ENCODE measurements at regions not wholly inside any gene's neighbourhood (a gene's known extent, or its start where the extent isn't known, plus 50 kb on each side); places are given as distances from the start of the nearest gene placed in this dataset.
A peak's percentile ranks its signal among the peaks of the same experiment; 100 is the strongest.

DNA sequence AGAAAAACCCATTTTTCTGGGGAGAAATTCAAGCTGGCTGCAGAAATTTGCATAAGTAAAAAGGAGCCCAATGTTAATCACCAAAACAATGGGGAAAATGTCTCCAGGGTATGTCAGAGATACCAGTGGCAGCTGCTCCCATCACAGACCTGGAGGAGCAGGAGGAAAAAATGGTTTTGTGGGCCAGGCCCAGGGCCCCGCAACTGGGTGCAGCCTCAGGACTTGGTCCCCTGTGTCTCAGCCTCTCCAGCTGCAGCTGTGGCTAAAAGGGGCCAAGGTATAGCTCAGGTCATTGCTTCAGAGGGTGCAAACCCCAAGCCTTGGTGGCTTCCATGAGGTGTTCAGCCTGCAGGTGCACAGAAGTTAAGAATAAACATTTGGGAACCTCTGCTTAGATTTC lies 536.4 kb upstream of the FRG1 start:
- DNase-seq (no peak), FAIRE-seq (no peak)
- Histone ChIP-seq H3K4me3 (ENCODE audit: low read length in 3 of 3) (no peak overlapping the region), H3K27ac (ENCODE audit: low read depth in 2 of 2, low read length in 2 of 2) (no peak overlapping the region), H3K36me3 (ENCODE audit: control insufficient read depth in 2 of 3, insufficient read depth in 3 of 3, low read length in 3 of 3) (no peaks in the 10 kb centered on the region), H3K9ac (ENCODE audit: low read length in 3 of 3) (no peak overlapping the region), H3K9me3 (ENCODE audit: control insufficient read depth in 2 of 3, insufficient read depth in 1 of 3, low read length in 3 of 3) (peaks cover 0 to 7% (median 0%) of the 10 kb centered on the region in 3 donors), H3K4me1 (ENCODE audit: control insufficient read depth in 2 of 3, insufficient read depth in 2 of 3, low read depth in 1 of 3, low read length in 3 of 3) (peaks cover 0 to 3% (median 0%) of the 10 kb centered on the region in 3 donors), H3K27me3 (ENCODE audit: control insufficient read depth, insufficient read depth, low read length) (no peaks in the 10 kb centered on the region)
- TF ChIP-seq, protein P1, sequence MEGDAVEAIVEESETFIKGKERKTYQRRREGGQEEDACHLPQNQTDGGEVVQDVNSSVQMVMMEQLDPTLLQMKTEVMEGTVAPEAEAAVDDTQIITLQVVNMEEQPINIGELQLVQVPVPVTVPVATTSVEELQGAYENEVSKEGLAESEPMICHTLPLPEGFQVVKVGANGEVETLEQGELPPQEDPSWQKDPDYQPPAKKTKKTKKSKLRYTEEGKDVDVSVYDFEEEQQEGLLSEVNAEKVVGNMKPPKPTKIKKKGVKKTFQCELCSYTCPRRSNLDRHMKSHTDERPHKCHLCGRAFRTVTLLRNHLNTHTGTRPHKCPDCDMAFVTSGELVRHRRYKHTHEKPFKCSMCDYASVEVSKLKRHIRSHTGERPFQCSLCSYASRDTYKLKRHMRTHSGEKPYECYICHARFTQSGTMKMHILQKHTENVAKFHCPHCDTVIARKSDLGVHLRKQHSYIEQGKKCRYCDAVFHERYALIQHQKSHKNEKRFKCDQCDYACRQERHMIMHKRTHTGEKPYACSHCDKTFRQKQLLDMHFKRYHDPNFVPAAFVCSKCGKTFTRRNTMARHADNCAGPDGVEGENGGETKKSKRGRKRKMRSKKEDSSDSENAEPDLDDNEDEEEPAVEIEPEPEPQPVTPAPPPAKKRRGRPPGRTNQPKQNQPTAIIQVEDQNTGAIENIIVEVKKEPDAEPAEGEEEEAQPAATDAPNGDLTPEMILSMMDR (IDR thresholded peaks at IDR 0.05; ENCODE audit: borderline replicate concordance, extremely low read depth, insufficient read depth), result no peak
- intact Hi-C loops (cut with DNase I), result no loop called here

DNA sequence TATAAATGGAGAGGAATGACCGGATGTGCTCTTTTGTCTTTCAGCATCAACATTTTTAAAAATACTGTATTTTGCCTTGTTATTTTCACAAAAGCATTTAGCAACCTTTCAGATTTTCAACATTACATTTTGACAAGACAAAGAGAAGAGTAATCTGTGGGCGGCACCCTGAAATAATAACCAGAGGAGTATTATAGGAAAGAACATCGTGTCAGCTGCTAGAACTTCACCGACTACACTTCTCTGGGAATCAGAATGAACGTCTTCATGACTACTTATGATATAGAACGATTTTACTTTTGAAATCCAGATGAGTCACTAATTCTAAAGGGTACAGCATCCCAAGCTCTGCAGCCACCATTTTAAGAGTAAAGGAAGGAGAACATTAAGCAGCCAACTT lies 531.5 kb upstream of the FRG1 start:
- Histone ChIP-seq H3K4me3 (ENCODE audit: low read length in 3 of 3) (no peak overlapping the region), H3K9ac (ENCODE audit: low read length in 3 of 3) (no peak overlapping the region), H3K27ac (ENCODE audit: low read depth in 2 of 2, low read length in 2 of 2) (no peak overlapping the region), H3K4me1 (ENCODE audit: control insufficient read depth in 2 of 3, insufficient read depth in 2 of 3, low read depth in 1 of 3, low read length in 3 of 3) (peaks cover 0 to 3% (median 0%) of the 10 kb centered on the region in 3 donors), H3K36me3 (ENCODE audit: control insufficient read depth in 2 of 3, insufficient read depth in 3 of 3, low read length in 3 of 3) (no peaks in the 10 kb centered on the region), H3K9me3 (ENCODE audit: control insufficient read depth in 2 of 3, insufficient read depth in 1 of 3, low read length in 3 of 3) (peaks cover 0 to 7% (median 0%) of the 10 kb centered on the region in 3 donors), H3K27me3 (ENCODE audit: control insufficient read depth, insufficient read depth, low read length) (no peaks in the 10 kb centered on the region)
- intact Hi-C loops (cut with DNase I), result no loop called here
- DNase-seq, result no peak
- TF ChIP-seq, protein P1 (IDR thresholded peaks at IDR 0.05; ENCODE audit: borderline replicate concordance, extremely low read depth, insufficient read depth), result no peak
- no peak for FAIRE-seq

DNA sequence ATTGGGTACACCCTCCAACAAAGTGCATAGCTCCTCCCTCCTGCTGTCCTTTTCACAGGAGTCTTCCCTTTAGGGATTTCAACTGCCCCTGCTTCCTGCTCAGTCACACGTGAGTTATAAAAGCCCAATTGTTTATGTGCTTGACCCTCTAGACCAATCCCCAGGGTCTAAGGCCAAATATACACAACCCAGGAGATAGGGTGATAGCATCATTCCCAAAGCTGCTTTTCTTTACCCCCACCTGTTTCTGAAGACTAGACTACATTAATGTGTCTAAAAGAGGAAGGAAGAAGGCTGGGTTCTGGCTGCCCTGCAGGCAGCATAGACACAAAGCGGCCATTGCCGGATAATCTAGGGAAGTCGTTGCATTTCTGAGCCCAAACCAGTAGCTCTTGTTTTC lies 526.7 kb upstream of the FRG1 start:
- Histone ChIP-seq H3K9me3 (ENCODE audit: control insufficient read depth in 2 of 3, insufficient read depth in 1 of 3, low read length in 3 of 3) (no peaks in the 10 kb centered on the region), H3K36me3 (ENCODE audit: control insufficient read depth in 2 of 3, insufficient read depth in 3 of 3, low read length in 3 of 3) (no peaks in the 10 kb centered on the region), H3K27ac (ENCODE audit: low read depth in 2 of 2, low read length in 2 of 2) (no peak overlapping the region), H3K27me3 (ENCODE audit: control insufficient read depth, insufficient read depth, low read length) (no peaks in the 10 kb centered on the region), H3K4me3 (ENCODE audit: low read length in 3 of 3) (no peak overlapping the region), H3K9ac (ENCODE audit: low read length in 3 of 3) (no peak overlapping the region), H3K4me1 (ENCODE audit: control insufficient read depth in 2 of 3, insufficient read depth in 2 of 3, low read depth in 1 of 3, low read length in 3 of 3) (peaks cover 0 to 2% (median 0%) of the 10 kb centered on the region in 3 donors)
- DNase-seq (no peak), FAIRE-seq (no peak)
- TF ChIP-seq, protein P1 (IDR thresholded peaks at IDR 0.05; ENCODE audit: borderline replicate concordance, extremely low read depth, insufficient read depth), result no peak
- intact Hi-C loops (cut with DNase I), result no loop called here

DNA sequence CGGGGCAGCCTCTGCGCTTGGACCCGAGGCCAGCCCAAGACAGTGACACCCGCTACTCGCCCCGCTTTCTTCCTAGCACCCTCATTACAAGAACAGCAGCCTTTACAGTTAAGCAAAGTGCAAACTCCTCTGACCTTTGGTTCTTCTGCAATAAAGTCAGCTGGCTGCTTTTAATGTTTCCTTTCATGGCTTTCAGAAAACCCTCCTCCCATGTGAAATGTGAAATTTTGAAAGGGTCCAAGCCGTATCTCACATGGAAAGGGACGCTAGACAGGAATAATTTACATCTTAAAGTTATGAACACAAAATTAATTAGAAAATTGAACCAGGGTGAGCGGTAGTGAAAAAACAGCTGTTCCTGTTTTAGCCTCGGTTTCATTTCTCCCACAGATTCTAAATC lies 520.1 kb upstream of the FRG1 start:
- TF ChIP-seq, protein P1 (IDR thresholded peaks at IDR 0.05; ENCODE audit: borderline replicate concordance, extremely low read depth, insufficient read depth), result no peak
- H3K27me3 ChIP-seq (ENCODE audit: control insufficient read depth, insufficient read depth, low read length), result no peaks in the 10 kb centered on the region
- H3K27ac ChIP-seq (ENCODE audit: low read depth in 2 of 2, low read length in 2 of 2), result no peak overlapping the region
- H3K9ac ChIP-seq (ENCODE audit: low read length in 3 of 3), result no peak overlapping the region
- no peak overlapping the region for H3K4me3 ChIP-seq (ENCODE audit: low read length in 3 of 3)
- no peaks in the 10 kb centered on the region for H3K36me3 ChIP-seq (ENCODE audit: control insufficient read depth in 2 of 3, insufficient read depth in 3 of 3, low read length in 3 of 3)
- H3K4me1 ChIP-seq (ENCODE audit: control insufficient read depth in 2 of 3, insufficient read depth in 2 of 3, low read depth in 1 of 3, low read length in 3 of 3), result peaks cover 0 to 2% (median 0%) of the 10 kb centered on the region in 3 donors
- H3K9me3 ChIP-seq (ENCODE audit: control insufficient read depth in 2 of 3, insufficient read depth in 1 of 3, low read length in 3 of 3), result no peaks in the 10 kb centered on the region
- intact Hi-C loops (cut with DNase I), result no loop called here
- peak in 3 of 5 donors; percentile 13 to 85 (median 70) for DNase-seq
- no peak for FAIRE-seq
